ENCODE measurements at regions not wholly inside any gene's neighbourhood (a gene's known extent, or its start where the extent isn't known, plus 50 kb on each side); places are given as distances from the start of the nearest gene placed in this dataset.
"Not testable (repeated sequence)": the region's sequence is repeated elsewhere in the genome, so short reads cannot be mapped to it uniquely, and the experiment has no call there.

DNA sequence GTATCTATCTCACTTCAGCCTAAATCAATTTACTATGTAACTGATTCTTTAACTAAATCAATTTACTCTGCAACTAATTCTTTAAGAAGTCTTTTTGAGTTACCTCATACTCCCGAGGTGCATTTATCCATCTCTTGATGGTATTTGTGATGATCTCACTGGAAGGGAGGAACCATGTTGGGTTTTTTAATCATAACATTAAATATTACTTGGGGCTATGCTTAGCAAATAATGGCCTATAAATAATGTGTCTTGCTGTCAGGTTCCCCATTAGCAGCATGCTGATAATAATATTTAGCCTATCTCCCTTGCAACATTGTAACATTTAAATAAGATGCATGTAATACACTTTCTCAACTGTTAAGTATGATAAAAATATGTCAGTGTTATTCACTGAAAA is 411.3 kb downstream of the SLITRK1 start:
- DNase-seq (ENCODE audit: low spot score), result no peak

DNA sequence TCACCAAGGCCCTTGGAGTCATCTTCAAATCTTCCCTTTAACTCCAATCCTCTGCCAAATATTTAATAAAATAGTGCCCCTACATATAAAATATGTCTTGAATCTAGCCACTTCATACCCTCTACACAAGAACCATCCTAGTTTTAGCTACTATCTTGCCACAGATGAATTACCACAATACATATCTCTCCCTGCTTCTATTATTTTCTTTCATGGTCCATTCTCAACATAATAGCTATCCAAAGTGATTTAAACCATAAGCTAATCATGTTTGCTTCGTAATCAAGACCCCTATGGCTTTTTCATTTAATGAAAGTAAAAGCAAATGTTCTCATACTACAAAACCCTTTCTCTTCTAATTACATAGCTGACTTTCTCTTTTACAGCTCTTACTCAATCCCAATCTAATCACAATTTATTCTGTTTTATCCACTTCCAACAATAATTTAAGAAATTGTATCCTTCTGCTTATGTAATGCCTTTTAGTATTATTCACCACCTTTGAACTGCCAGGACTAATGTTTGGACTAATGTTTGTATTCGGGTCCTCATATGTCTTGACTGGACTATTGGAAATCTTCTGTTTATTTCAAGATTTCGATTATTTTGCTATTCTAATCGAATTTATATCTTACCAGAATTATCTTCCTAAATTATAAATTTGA is 412.0 kb downstream of the SLITRK1 start:
- no peak for DNase-seq (ENCODE audit: low spot score)

DNA sequence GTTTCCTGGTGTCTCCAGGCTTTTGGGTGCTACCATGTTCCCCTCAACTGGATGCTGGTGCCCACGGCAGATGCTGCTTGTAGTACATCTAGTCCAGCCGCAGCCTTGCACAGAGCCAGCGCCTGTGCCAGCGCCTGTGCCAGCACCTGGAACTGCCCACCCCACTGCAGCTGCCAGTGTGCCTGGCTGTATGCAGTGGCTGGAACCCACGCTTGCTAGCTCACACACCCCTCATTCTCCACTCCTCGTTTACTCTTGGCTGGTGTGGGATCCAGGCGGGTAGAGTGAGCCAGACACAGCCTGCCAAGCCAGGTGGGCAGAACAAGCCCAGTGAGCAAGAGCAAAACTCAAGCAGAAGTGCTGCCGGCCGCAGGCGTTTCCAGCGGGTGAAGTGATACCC is 428.6 kb downstream of the SLITRK1 start:
- no peak for DNase-seq (ENCODE audit: low spot score)

DNA sequence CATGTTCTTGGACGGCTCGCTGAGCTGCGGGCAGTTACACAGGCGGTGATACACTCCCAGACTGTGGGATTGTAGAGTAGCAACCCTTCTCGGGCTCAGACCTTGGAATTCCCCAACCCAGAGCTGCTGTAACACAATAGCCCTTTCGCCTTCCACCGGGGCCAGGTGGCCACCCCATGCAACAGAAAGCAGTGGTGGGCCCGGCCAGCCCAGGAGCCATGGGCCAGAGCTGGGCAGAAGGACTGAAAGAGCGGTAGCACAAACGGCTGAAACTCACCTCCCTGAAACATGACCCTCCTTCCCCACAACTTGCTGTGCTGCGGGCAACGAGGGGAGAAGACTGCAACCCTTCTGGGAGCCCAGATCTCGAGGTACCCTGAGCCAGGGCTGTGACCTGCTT is 429.0 kb downstream of the SLITRK1 start:
- DNase-seq (ENCODE audit: low spot score), result no peak

DNA sequence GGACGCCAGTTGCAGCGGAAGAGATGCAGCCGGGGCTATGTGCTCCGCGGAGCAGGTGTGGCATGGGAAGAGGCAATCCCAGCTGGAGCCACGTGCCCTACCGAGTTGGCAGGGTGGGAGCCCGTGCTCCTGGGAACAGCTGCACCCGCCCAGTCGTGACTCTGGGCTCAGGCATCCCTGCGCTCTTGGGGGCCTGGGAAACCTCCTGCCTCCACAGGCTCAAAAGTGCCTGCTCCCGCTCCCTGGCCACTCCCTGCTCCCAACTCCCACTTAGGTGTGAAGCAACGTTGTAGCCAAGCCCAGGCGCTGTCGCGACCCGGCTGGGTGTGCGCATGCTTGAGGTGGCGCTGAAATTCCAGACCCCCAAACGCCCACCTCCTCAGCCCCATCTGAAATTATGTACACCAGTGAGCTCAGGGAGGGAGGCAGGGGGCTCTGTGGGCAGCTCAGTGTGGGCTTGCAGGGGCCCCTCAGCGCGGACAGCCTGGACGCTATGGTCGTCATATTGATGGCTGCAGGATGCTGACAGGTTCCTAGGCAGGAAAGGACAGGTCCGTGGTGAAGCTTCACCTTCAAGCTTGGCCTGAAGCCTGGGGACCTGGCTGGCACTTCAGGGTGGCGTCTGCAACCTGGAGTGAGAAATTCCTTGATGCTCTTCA is 429.9 kb downstream of the SLITRK1 start:
- no peak for DNase-seq (ENCODE audit: low spot score)

DNA sequence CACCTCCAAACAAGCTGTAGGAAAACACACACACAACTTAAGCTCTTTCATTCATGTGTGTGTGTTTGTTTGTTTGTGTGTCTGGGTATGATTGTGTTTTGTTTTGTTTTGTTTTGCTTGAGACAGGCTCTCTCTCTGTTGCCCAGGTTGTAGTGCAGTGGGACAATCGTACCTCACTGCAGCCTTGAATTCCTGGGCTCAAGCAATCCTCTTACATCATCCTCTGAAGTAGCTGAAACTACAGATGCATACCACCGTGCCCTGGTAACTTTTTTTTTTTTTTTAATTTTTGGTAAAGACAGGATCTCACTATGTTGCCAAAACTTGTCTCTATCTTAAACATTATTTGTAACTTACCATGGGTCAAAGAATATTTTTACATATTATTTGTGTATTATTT is 431.7 kb downstream of the SLITRK1 start:
- DNase-seq (ENCODE audit: low spot score), result no peak

DNA sequence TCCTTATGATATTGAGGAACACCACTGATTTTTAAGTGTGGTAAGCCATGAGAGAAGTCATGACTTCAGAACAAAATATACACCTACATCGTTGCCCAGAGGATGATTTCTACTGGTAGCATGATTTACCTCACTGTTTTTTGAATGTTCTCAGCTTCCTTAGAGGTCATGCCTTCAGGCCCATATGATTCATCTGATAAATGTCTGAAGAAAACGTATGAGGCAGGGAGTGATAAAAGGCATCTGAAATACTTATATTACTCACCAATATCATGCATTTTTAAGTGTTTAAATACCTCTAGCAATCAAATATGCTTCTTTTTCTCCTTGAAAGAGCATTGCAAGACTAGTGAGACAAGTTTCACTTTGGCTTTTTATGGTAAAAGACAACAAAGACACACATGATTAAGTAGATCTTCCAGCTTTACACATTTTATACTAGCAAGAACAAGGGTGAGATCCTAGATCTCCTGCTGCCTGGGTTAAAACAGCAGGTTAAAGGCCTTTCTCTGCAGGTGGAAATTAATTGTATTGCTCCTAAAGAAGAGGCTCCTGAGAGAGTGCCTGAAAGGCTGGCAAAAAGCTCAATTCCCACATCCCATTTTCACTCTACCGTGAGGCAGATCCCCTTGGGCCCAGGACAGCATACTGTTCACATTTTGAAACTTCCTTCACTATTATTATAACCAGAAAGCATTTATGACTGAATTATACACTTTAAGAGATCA is 432.4 kb downstream of the SLITRK1 start:
- DNase-seq (ENCODE audit: low spot score), result no peak

DNA sequence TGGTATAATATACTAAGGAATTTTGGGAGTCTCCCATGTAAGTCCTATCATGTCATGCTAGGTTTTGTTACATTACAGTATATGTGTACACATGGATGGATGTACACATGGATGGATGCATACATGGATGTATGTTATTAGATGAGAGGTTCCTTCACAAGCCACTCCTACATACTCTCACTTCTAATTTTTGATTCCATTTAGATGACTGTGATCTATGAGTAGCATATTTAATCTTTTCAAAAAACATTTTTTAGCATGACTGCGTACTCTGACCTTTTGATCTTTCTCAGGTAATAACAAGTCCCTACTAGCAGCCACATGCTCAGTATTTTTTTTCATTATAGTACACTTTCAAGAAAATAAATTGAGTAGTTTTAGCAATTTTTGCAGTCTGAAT is 441.8 kb downstream of the SLITRK1 start:
- no peak for DNase-seq (ENCODE audit: low spot score)

DNA sequence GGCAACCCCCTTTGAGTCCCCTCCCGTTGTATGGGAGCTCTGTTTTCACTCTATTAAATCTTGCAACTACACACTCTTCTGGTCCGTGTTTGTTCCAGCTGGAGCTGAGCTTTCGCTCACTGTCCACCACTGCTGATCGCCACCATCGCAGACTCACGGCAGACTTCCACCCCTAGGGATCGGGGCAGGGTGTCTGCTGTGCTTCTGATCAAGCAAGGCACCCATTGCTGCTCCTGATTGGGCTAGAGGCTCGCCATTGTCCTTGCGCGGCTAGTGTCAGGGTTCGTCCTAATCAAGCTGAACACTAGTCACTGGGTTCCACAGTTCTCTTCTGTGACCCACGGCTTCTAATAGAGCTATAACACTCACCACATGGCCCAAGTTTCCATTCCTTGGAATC is 442.8 kb downstream of the SLITRK1 start:
- DNase-seq (ENCODE audit: low spot score), result not testable (repeated sequence)

DNA sequence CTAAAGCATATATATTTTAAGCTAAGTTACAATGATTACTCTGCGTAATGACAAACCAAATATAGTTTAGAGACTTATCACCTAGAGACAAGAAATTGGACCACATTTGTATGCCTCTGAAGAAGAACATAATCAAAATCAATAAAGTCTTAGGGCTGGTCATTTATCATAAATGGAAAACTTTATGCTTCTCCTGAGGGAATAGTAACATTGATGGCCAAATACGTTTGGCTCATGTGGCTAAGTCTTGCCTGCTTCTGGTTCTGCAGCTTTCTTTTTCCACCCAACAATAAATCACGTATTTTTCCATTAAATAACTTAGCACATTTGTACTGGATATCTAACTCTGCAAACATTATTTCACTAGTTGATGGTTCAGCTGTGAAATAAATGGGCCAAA is 458.4 kb downstream of the SLITRK1 start:
- DNase-seq (ENCODE audit: low spot score), result no peak

DNA sequence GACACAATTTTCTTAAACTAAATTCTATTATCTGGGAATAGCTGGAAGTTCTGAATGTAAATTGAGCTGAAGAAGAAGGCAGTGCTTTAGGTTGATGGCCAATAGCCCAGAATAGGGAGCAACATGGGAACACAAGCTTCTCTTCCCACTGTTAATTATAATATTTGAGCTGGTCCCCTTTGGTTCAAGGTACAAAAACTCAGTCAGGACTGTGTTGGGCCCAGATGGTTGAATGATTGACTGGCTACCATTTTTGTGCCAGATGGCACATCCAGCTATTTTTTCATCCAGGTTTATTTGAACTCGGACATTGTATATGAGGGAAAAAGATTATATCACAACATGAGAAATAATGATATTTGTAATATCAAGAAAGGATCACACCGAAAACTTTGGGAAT is 458.9 kb downstream of the SLITRK1 start:
- DNase-seq (ENCODE audit: low spot score), result no peak

DNA sequence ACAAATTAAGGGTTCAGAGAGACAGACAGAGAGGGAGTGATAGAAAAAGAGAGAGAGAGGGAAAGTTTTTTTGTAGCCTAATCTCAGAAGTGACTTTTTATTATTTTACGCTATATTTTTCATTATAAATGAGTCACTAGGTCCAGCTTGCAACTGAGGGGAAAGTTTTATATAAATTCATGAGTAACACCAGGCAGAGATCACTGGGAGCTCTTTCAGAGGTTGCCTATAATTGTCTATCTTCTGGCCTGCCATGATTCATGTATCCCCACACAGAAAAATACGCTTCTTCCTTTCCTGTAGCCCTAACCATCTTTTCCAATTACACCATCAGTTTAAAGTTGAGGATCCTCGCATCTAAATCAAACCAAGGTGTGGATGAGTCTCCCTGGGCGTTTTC is 467.9 kb downstream of the SLITRK1 start:
- DNase-seq (ENCODE audit: low spot score), result no peak

DNA sequence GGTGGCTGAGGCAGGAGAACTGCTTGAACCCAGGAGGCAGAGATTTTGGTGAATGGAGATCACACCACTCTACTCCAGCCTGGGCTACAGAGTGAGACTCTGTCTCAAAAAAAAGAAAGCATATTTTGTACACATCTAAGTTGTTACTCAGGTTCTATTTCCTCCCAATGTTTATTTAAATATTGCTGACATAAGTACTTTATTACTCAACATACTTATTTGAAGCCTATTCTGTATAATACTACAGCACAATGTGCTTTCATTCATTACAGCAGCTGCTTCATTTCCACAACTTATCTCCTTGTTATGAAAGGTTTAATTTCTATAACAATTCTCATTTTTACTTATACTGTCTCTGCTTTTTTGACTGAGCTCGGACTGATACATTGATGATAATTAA is 495.7 kb downstream of the SLITRK1 start:
- DNase-seq (ENCODE audit: low spot score), result no peak

DNA sequence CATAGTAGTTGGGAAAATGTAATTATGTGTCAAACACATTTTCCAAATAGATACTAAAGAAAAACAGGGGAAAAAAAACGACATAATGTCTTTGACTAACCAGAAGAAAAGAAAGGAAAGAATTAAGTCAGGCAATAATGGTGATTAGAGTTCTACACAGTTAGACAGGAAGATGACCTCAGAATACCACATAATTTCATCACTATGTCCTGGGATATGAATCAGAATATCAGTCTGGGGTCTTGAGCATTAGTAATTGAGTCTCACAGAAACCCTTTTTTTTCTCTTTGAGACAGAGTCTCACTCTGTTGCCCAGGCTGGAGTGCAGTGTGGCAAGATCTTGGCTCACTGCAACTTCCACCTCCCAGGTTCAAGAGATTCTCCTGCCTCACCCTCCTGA is 503.4 kb downstream of the SLITRK1 start:
- DNase-seq (ENCODE audit: low spot score), result no peak

DNA sequence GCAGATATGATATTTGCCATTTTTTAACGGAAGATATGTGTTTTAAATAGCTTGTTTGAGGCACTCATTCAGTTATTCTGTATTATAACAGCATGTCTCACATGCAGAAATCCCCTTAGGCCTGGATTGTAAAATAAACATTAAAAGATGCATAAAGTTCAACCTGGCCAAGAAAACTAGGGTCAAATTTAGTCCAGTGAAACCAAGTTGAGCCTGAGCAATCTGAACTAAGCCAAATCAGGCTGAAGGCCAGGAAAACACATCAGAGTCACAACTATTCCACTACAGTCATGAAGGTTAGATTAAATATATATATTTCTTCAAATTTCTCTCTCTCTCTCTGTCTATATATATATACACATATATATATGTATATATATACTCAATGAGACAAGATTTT is 504.8 kb downstream of the SLITRK1 start:
- DNase-seq (ENCODE audit: low spot score), result no peak

DNA sequence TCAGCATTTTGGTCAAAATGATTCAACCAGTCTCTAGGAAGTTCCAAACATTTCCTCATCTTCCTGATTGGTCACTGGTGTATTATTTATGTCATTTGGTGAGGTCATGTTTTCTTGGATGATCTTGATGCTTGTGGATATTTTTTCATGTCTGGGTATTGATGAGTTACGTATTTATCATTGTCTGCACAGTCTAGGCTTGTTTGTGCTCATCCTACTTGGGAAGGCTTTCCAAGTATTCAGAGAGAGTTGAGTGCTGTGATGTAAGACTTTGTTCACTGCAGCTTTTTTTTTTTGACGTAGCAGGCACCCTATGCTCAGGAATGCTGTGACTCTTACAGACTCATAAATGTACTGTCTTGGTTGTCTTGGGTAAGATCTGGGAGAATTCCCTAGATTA is 509.5 kb downstream of the SLITRK1 start:
- no peak for DNase-seq (ENCODE audit: low spot score)

DNA sequence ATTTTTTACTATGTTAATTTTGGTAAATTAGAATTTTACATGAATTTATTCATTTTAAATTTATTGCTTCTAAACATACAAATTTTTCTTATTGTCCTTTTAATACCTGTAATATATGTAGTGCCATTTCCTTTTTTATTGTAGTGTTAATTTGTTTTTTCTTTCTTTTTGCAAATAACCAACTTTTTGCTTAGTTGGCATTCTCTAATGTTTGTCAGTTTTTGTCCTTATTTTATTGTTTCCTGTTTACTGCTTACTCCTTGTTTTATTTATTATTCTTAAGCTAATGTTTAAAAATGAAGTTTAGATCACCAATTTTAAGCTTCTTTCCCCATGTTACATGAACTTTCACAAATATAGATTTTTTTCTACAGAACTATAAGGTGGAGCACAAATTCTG is 516.6 kb downstream of the SLITRK1 start:
- DNase-seq (ENCODE audit: low spot score), result no peak

DNA sequence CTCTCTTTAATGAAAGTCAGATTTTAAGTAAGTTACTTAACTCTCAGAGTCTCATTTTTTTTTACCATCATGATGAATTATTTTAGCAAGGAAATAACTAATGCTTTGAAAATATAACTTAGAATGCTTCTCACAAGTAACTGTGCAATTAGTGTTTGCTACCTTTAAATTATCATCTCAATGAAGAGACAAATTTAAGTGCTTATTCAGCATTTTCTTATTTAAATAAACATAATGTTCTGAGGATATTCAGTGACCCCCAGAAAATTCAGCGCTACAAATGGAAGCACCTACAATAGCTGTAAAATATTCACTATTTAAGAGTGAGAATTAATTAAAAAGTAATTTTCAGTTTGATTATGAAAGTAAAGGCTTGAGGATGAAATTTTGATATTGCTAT is 527.2 kb downstream of the SLITRK1 start:
- DNase-seq (ENCODE audit: low spot score), result no peak

DNA sequence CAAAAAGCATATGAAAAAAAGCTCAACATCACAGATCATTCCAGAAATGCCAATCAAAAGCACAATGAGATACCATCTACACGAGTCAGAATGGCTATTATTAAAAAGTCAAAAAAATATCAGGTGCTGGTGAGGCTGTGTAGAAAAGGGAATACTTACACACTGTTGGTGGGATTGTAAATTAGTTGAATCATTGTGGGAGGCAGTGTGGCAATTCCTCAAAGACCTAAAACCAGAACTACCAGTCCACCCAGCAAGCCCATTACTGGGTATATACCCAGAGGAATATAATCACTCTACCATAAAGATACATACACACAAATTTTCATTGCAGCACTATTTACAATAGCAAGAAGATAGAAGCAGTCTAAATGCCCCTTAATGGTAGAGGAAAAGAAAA is 529.9 kb downstream of the SLITRK1 start:
- DNase-seq (ENCODE audit: low spot score), result no peak

DNA sequence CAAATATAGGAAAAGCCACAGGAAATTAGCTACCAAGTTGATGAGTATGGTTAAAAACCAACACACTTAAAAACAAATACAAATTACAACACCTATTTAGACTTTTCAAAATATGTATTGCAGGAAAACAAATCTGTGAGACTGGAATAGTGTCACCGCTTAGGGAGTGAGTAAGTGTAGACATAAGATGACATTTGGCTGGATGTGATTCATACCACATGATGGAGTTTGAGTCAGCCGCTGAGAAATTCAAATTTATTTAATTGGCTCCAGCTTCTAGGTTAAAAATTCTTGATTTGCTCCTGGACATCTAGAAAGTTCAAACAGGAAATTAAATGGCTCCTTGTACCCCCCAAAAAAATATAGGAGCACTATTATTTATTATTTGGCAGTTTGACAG is 531.7 kb downstream of the SLITRK1 start:
- no peak for DNase-seq (ENCODE audit: low spot score)

DNA sequence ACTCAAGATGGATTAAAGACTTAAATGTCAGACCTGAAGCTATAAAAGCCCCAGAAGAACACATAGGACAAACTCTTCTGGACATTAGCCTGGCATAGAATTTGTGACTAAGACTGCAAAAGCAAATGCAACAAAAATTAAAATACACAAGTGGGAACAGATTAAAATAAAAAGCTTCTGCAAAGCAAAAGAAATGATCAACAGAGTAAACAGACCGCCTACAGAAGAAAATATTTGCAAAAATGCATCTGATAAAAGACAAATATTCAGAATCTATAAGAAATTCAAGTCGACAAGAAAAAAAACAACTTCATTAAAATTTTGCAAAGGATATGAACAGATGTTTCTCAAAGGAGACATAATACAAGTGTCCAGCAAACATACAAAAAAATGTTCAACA is 537.8 kb downstream of the SLITRK1 start:
- DNase-seq (ENCODE audit: low spot score), result no peak

DNA sequence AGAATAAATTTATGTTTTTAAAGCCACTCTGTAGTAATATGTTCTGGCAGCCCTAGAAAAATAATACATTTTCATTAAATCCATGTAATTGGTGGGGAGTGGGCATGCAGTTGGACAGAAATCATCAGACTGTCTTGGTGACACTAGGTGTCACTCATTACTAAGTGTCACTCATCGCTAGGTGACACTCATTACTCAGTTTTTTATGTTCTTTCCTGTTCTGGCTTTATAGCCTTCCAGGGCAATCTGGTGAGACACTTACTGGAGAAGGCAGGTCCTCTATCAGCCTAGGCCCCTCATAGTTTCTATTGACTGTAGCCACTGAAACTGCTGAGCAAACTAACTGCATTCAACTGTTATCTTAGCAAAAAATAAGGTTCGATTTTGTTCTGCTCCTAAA is 542.1 kb downstream of the SLITRK1 start:
- DNase-seq (ENCODE audit: low spot score), result no peak

DNA sequence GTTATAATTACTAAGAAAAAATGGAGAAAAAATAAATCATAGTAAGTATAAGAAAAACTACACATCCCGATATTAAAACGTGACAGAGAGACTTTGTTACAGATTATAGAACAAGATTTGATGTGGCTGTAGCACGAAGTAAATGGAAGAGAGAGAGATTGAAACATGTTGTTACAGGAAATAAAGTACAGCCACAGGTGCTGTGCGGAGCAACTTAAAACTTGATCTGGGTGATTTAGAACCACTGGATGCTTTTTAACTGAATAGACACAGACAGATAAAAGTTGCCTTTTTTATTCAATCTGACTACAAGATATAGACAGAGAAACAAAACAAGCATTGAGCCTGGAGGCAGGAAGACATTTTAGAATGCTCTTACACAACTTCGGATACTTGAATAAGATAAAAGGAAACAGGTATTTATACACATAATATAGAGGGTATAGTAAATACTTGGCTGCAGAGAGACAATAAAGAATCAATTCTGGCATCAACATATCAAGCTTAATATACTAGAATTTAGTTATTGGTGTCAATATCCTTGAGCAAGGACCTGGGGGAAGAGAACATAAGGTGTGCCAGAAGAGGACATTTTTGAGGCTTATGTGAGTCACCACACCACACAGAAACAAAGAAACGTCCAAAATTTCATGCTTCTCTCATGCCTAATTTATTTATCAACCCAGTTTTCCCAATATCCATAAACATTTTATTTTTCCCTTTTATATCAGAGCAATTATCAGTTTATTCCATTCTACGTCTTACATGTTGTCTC is 548.5 kb downstream of the SLITRK1 start:
- no peak for DNase-seq (ENCODE audit: low spot score)

Measured in HuH-7 (cell line).